ENCODE measurements at regions not wholly inside any gene's neighbourhood (a gene's known extent, or its start where the extent isn't known, plus 50 kb on each side); places are given as distances from the start of the nearest gene placed in this dataset.

DNA sequence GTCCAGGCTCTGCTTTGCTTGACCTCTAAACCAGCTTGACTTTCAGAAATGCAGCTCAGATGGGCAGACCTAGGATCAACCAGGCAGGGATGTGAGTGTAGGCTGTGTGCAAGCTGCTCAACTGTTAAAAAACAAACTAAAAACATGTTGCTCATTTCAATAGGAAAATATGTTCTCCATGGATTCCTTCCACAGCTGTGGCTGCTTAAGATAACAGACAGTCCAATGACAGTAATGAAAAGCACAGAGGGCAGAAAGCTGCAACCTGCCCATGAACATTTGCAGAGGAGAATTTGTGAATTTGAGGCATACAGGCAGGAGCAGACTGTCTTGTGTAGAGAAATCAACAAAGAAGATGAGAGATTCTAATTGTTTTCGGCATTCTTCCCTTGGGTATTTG is 534.2 kb downstream of the CCSER2 start:
- TF ChIP-seq, protein P1, sequence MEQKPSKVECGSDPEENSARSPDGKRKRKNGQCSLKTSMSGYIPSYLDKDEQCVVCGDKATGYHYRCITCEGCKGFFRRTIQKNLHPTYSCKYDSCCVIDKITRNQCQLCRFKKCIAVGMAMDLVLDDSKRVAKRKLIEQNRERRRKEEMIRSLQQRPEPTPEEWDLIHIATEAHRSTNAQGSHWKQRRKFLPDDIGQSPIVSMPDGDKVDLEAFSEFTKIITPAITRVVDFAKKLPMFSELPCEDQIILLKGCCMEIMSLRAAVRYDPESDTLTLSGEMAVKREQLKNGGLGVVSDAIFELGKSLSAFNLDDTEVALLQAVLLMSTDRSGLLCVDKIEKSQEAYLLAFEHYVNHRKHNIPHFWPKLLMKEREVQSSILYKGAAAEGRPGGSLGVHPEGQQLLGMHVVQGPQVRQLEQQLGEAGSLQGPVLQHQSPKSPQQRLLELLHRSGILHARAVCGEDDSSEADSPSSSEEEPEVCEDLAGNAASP (IDR thresholded peaks at IDR 0.05): no peak
- TF ChIP-seq, protein P2, sequence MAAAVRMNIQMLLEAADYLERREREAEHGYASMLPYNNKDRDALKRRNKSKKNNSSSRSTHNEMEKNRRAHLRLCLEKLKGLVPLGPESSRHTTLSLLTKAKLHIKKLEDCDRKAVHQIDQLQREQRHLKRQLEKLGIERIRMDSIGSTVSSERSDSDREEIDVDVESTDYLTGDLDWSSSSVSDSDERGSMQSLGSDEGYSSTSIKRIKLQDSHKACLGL (CRISPR knock-in tag; IDR thresholded peaks at IDR 0.05; ENCODE audit: borderline replicate concordance, poor library complexity, severe bottlenecking): no peak
- TF ChIP-seq SMC3 (conservative IDR thresholded peaks at IDR 0.05; ENCODE audit: insufficient read depth, low read depth, low read length) (no peak), POLR2A (conservative IDR thresholded peaks at IDR 0.05) (no peak), RAD21 (CRISPR knock-in tag; conservative IDR thresholded peaks at IDR 0.05 in 1 of 2, IDR thresholded peaks at IDR 0.05 in 1 of 2) (no peak), HDGF (IDR thresholded peaks at IDR 0.05) (no peak), POLR2AphosphoS5 (IDR thresholded peaks at IDR 0.05; ENCODE audit: control insufficient read depth, insufficient read depth, low read depth, low read length) (no peak), HNRNPK (IDR thresholded peaks at IDR 0.05; ENCODE audit: low read depth, low read length, poor library complexity, severe bottlenecking) (no peak), GTF2E2 (tag; IDR thresholded peaks at IDR 0.05) (no peak)
- TF ChIP-seq, protein P3, sequence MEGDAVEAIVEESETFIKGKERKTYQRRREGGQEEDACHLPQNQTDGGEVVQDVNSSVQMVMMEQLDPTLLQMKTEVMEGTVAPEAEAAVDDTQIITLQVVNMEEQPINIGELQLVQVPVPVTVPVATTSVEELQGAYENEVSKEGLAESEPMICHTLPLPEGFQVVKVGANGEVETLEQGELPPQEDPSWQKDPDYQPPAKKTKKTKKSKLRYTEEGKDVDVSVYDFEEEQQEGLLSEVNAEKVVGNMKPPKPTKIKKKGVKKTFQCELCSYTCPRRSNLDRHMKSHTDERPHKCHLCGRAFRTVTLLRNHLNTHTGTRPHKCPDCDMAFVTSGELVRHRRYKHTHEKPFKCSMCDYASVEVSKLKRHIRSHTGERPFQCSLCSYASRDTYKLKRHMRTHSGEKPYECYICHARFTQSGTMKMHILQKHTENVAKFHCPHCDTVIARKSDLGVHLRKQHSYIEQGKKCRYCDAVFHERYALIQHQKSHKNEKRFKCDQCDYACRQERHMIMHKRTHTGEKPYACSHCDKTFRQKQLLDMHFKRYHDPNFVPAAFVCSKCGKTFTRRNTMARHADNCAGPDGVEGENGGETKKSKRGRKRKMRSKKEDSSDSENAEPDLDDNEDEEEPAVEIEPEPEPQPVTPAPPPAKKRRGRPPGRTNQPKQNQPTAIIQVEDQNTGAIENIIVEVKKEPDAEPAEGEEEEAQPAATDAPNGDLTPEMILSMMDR (IDR thresholded peaks at IDR 0.05 in 2 of 3, conservative IDR thresholded peaks at IDR 0.05 in 1 of 3; ENCODE audit: insufficient read depth in 2 of 3, low read depth in 1 of 3, low read length in 3 of 3): no peak
- TF ChIP-seq, protein P4, sequence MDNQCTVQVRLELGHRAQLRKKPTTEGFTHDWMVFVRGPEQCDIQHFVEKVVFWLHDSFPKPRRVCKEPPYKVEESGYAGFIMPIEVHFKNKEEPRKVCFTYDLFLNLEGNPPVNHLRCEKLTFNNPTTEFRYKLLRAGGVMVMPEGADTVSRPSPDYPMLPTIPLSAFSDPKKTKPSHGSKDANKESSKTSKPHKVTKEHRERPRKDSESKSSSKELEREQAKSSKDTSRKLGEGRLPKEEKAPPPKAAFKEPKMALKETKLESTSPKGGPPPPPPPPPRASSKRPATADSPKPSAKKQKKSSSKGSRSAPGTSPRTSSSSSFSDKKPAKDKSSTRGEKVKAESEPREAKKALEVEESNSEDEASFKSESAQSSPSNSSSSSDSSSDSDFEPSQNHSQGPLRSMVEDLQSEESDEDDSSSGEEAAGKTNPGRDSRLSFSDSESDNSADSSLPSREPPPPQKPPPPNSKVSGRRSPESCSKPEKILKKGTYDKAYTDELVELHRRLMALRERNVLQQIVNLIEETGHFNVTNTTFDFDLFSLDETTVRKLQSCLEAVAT (IDR thresholded peaks at IDR 0.05): no peak

All from K562 (cell line).